Activated CD8-positive, alpha-beta memory T cell treated with anti-CD3 and anti-CD28 coated beads for 24 hours (primary cell): ENCODE measurements at regions not wholly inside any gene's neighbourhood (a gene's known extent, or its start where the extent isn't known, plus 50 kb on each side); places are given as distances from the start of the nearest gene placed in this dataset.
"Not testable (repeated sequence)": the region's sequence is repeated elsewhere in the genome, so short reads cannot be mapped to it uniquely, and the experiment has no call there.

Experiments used
- DNase-seq: peaks from one replicate; pipeline ENCODE4 v3.0.0-alpha.2; 2020

DNA sequence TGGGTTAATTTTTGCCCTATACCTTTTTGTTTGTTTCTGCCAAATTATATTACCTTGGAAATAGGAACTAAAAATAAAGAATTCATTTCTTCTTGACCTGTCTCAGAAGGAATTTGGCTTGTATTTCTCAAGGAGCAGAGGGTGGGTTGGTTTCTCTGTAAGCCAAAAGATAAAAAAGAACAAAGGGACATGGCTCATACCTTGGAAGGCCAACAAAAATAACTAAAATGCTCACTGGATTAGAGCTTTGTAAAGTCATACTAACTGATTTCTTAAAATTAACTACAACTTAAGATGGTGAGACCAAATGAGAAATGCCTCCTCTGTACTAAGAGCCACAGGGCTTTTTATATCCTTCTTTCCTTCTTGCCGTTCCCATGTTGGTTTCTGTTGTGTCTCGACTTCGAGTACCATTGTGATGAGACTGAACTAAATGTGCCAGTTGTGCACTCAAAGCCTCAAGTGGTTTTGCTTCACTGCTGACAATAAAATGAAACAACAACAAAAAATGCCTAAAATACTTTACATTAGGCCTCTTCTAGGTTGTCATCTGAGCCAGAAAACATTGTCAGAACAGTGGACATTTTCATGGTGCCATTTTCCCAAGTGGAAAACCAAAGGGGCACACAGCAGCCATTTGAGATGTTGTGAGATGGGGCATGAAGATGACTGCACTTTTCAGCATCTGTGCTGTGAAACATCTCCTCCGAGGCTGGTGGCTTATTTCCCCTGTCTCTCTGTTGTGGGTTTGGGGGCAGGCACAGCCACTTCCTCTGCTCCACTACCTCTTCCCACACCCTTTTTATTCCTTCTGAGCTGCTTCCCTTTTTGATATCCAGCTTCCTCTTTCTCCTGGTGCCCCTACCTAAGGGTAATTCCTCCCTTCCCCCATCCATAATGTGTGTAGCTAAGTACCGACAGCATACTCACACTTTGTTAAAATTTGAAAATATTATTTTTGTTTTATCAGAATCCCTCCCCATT lies 51.8 kb upstream of the AGR3 start:
- no peak for DNase-seq

GRCh38 chr7:16934722-16935340 lies 53.0 kb upstream of the AGR3 start:
- no peak for DNase-seq

DNA sequence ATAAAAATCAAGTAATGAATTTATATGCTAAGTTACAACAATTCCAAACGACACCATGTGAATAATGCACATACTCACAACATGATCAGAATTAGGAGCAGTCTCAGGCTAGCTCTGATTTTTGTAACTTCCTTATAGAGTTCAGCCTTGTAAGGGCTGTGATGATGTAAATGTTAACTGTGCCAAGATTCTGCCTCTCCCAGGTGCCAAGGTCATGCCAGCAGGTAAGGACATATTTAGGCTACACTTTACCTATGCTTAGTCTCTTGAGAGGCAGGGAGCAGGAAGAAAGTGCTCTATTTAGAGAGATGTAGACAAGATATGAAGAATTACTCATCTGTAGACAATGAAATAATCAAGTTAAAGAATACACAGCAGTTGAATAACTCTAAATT lies 53.6 kb upstream of the AGR3 start:
- DNase-seq = no peak

GRCh38 chr7:16936626-16937422 lies 55.0 kb upstream of the AGR3 start:
- no peak for DNase-seq

GRCh38 chr7:16939161-16939560 lies 57.4 kb upstream of the AGR3 start:
- DNase-seq = no peak

DNA sequence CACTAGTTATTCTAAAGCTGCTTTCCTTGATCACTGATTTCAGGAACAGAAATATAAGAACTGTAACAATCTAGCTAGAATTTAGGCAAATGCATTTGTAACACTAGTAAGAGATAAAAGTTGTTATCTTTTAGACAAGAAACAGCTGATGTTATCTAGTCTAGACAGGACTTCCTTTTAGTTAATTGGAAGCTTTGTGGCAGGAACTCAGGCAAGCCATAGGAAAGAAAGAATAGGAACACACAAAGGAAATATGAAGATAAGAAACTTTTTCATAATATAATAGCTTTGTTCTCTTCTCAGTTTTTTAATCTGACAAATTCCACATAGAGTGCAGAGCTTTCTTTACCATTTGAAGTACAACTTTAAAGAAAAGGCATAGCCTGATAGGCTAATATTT lies 59.0 kb upstream of the AGR3 start:
- no peak for DNase-seq

GRCh38 chr7:16942929-16943509 lies 61.2 kb upstream of the AGR3 start:
- DNase-seq = no peak

- DNase-seq = no peak
Measured at GRCh38 chr7:16944936-16945335, 63.2 kb upstream of the AGR3 start.

GRCh38 chr7:16945372-16945771 lies 63.6 kb upstream of the AGR3 start:
- no peak for DNase-seq

- not testable (repeated sequence) for DNase-seq
Measured at GRCh38 chr7:16948110-16948509, 66.3 kb upstream of the AGR3 start.

DNA sequence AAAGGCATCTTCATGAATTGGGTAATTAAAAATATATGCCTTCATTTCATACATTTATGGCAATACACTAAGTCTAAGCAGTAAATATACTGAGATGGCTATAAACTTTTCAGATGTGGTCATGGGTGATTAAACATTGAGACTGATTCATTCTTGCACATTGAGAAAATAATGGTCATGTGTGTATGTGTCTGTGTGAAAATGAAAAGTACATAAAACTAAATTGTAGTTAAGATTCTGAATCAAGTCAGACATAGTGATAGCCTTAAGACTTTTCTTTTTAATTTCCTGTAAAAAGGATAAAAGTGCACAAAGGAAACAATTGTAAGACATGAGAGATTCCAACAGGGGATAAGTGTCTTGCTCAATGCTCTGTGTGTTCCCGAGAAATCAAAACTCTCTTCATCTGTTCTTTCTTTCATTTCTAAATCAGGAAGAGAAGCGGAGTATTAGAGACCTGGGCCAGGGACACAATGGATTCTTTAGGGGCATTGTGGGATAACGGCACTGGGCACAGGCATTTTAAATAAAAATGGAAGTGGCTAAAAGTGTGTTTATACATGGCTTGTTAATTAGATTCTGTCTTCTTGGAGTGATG lies 69.8 kb upstream of the AGR3 start:
- no peak for DNase-seq

DNA sequence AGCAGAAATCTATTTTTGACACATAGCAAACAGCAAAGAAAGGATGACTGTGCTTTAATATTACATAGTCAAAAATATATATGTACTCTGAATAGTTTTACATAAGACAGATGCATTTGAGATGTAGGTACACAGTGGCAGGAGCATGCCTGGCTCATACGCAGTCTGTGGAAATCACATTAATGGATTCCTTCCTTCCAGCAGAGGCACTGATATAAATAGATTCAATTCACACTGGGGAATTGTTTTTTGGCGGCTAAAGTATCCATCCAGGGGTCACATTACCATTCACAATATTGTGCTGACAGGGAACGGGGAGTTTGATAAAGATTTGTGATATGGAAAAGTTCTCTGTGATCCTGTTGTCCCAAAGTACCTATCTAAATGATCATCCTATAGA lies 72.5 kb upstream of the AGR3 start:
- no peak for DNase-seq

GRCh38 chr7:16958724-16959123 lies 76.9 kb upstream of the AGR3 start:
- no peak for DNase-seq

DNA sequence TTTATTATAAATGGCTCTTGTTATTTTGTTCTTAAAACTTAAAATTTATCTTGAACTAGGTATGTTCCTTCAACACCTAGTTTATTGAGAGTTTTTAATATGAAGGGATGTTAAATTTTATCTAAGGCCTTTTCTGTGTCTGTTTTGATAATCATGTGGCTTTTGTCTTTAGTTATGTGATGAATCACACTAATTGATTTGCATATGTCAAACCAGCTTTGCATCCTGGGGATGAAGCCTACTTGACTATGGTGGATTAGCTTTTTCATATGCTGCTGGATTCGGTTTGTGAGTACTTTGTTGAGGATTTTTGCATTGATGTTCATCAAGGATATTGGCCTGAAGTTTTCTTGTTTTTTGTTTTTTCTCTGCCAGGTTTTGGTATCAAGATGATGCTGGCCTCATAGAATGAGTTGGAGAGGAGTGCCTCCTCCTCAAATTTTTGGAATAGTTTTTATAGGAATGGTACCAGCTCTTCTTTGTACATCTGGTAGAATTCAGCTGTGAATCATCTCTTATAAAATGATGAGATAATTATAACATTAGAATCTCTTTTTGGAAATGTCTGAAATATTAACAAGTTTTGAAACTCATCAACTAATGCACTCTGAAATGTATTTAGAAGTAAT lies 78.7 kb upstream of the AGR3 start:
- no peak for DNase-seq

GRCh38 chr7:16961641-16962040 lies 79.9 kb upstream of the AGR3 start:
- no peak for DNase-seq

- no peak for DNase-seq
Measured at GRCh38 chr7:16963044-16963443, 81.3 kb upstream of the AGR3 start.

DNA sequence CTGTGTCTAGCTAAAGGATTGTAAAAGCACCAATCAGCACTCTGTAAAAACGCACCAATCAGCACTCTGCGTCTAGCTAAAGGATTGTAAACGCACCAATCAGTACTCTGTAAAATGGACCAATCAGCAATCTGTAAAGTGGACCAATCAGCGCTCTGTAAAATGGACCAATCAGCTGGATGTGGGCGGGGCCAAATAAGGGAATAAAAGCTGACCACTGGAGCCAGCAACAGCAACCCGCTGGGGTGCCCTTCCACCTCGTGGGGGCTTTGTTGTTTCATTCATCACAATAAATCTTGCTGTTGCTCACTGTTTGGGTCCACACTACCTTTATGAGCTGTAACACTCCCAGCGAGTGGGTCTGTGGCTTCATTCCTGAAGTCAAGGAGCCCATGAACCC lies 83.9 kb upstream of the AGR3 start:
- DNase-seq = not testable (repeated sequence)

GRCh38 chr7:16967300-16967811 lies 85.6 kb upstream of the AGR3 start:
- DNase-seq = no peak

GRCh38 chr7:16970732-16971482 lies 89.1 kb upstream of the AGR3 start:
- DNase-seq = no peak

- no peak for DNase-seq
Measured at GRCh38 chr7:16975712-16976111, 93.9 kb upstream of the AGR3 start.
